GM23338 (cell line): ENCODE measurements at regions not wholly inside any gene's neighbourhood (a gene's known extent, or its start where the extent isn't known, plus 50 kb on each side); places are given as distances from the start of the nearest gene placed in this dataset.
A peak's percentile ranks its signal among the peaks of the same experiment; 100 is the strongest.

Experiments used
- ATAC-seq: fragments of 200-7000 bp; cut with Tn5 transposase; 3 replicates; pipeline ENCODE4 v1.9.1; 2020
- DNase-seq: peaks from one replicate; pipeline ENCODE4 v3.0.0-alpha.2; 2015; ENCODE audit warnings: low spot score
- H2AFZ ChIP-seq: fragments of 200-600 bp; sonication (generic); 2 replicates; pipeline ENCODE4 v1.8.0; 2016; ENCODE audit warnings: antibody characterized with exemption, mild to moderate bottlenecking, moderate library complexity
- H3F3A ChIP-seq: fragments of 200-600 bp; sonication (generic); replicated peaks from 2 replicates; pipeline ENCODE4 v1.8.0; 2017; ENCODE audit warnings: antibody characterized with exemption, mixed run types, low read depth
- H3K27ac ChIP-seq: fragments of 200-600 bp; sonication (generic); 2 replicates; pipeline ENCODE4 v1.6.1; 2016; ENCODE audit warnings: low read depth
- H3K27me3 ChIP-seq: fragments of 200-600 bp; sonication (generic); 2 replicates; pipeline ENCODE4 v1.8.0; 2016; ENCODE audit warnings: mild to moderate bottlenecking, mixed run types, moderate library complexity; ENCODE audit not compliant: insufficient read depth
- H3K36me3 ChIP-seq: fragments of 200-600 bp; sonication (generic); 2 replicates; pipeline ENCODE4 v1.8.0; 2016; ENCODE audit warnings: mild to moderate bottlenecking; ENCODE audit not compliant: insufficient read depth
- H3K4me1 ChIP-seq: fragments of 200-600 bp; sonication (generic); 2 replicates; pipeline ENCODE4 v1.8.0; 2016; ENCODE audit warnings: mild to moderate bottlenecking, moderate library complexity; ENCODE audit not compliant: insufficient read depth
- H3K4me2 ChIP-seq: fragments of 200-600 bp; sonication (generic); 2 replicates; pipeline ENCODE4 v1.7.1; 2017; ENCODE audit warnings: mixed run types
- H3K4me3 ChIP-seq: fragments of 200-600 bp; sonication (generic); 2 replicates; pipeline ENCODE4 v1.6.1; 2016; ENCODE audit warnings: mixed run types
- H3K79me2 ChIP-seq: fragments of 200-600 bp; sonication (generic); replicated peaks from 2 replicates; pipeline ENCODE4 v1.8.0; 2017; ENCODE audit warnings: mild to moderate bottlenecking; ENCODE audit not compliant: insufficient read depth
- H3K9me2 ChIP-seq: fragments of 200-600 bp; sonication (generic); 2 replicates; pipeline ENCODE4 v1.8.0; 2017; ENCODE audit not compliant: insufficient read depth
- H4K20me1 ChIP-seq: fragments of 200-600 bp; sonication (generic); replicated peaks from 2 replicates; pipeline ENCODE4 v1.8.0; 2017; ENCODE audit warnings: mild to moderate bottlenecking; ENCODE audit not compliant: insufficient read depth
- H3K27ac Mint-ChIP-seq: 2 replicates; pipeline ENCODE4 v1.8.0; 2020; ENCODE audit warnings: inconsistent platforms, mild to moderate bottlenecking, moderate library complexity, mixed read lengths
- H3K27me3 Mint-ChIP-seq: 3 replicates; pipeline ENCODE4 v1.8.0; 2022; ENCODE audit warnings: low read depth, mild to moderate bottlenecking, moderate library complexity, mixed read lengths, inconsistent platforms; ENCODE audit not compliant: insufficient read depth, poor library complexity
- H3K36me3 Mint-ChIP-seq: 3 replicates; pipeline ENCODE4 v1.8.0; 2021; ENCODE audit warnings: low read depth, mild to moderate bottlenecking, inconsistent platforms, moderate library complexity, mixed read lengths
- H3K4me1 Mint-ChIP-seq: 3 replicates; pipeline ENCODE4 v1.8.0; 2020; ENCODE audit warnings: mild to moderate bottlenecking, inconsistent platforms, mixed read lengths
- H3K4me3 Mint-ChIP-seq: 3 replicates; pipeline ENCODE4 v1.8.0; 2021; ENCODE audit warnings: moderate library complexity, mild to moderate bottlenecking, inconsistent platforms, mixed read lengths
- H3K9me3 Mint-ChIP-seq: 3 replicates; pipeline ENCODE4 v1.8.0; 2020; ENCODE audit warnings: moderate library complexity, mild to moderate bottlenecking, inconsistent platforms, mixed read lengths
- CREB1 ChIP-seq: fragments of 250-450 bp; sonication (Bioruptor Pico); IDR thresholded peaks from 2 replicates; pipeline ENCODE4 v1.5.0; 2020; ENCODE audit warnings: low read depth, mild to moderate bottlenecking, moderate library complexity
- EZH2 ChIP-seq: fragments of 200-600 bp; sonication (generic); IDR thresholded peaks from one replicate; pipeline ENCODE4 v1.8.0; 2017; ENCODE audit warnings: antibody characterized with exemption, mild to moderate bottlenecking, low read depth; ENCODE audit not compliant: unreplicated experiment
- EZH2phosphoT487 ChIP-seq: fragments of 200-600 bp; sonication (generic); IDR thresholded peaks from one replicate; pipeline ENCODE4 v1.8.1; 2018; ENCODE audit warnings: antibody characterized with exemption; ENCODE audit not compliant: unreplicated experiment
- JUNB ChIP-seq: IDR thresholded peaks from one replicate; pipeline ENCODE4 v1.6.1; 2016; ENCODE audit warnings: antibody characterized with exemption; ENCODE audit not compliant: unreplicated experiment
- NANOG ChIP-seq: IDR thresholded peaks from 2 replicates; pipeline ENCODE4 v1.6.1; 2016; ENCODE audit warnings: antibody characterized with exemption, borderline replicate concordance
- POLR2AphosphoS5 ChIP-seq: IDR thresholded peaks from 2 replicates; pipeline ENCODE4 v1.6.1; 2016; ENCODE audit warnings: antibody characterized with exemption, low read depth
- STAT1 ChIP-seq: IDR thresholded peaks from one replicate; pipeline ENCODE4 v1.6.1; 2016; ENCODE audit warnings: antibody characterized with exemption; ENCODE audit not compliant: unreplicated experiment
- ZNF114 ChIP-seq: fragments of 250-450 bp; sonication (Bioruptor Pico); IDR thresholded peaks from 2 replicates; pipeline ENCODE4 v1.5.0; 2020; ENCODE audit warnings: mild to moderate bottlenecking, moderate library complexity
- ZNF331 ChIP-seq: fragments of 250-450 bp; sonication (Bioruptor Pico); IDR thresholded peaks from 2 replicates; pipeline ENCODE4 v1.5.0; 2020; ENCODE audit warnings: low read depth, mild to moderate bottlenecking, moderate library complexity
- TF ChIP-seq, protein P1 (sequence below): fragments of 250-450 bp; sonication (Bioruptor Pico); IDR thresholded peaks from 2 replicates; pipeline ENCODE4 v1.5.0; 2020; ENCODE audit warnings: mild to moderate bottlenecking, moderate library complexity
- TF ChIP-seq, protein P2 (sequence below), 2 experiments: fragments of 200-600 bp in 1 of 2; sonication (generic) in 1 of 2; conservative IDR thresholded peaks; 2 replicates each; pipeline versions ENCODE4 v1.5.1 to v1.6.1; 2016 to 2017; ENCODE audit warnings: antibody characterized with exemption in 2 of 2, low read depth in 2 of 2, mild to moderate bottlenecking in 2 of 2, moderate library complexity in 1 of 2
- TF ChIP-seq, protein P3 (sequence below): IDR thresholded peaks from 2 replicates; pipeline ENCODE4 v1.6.1; 2016; ENCODE audit warnings: antibody characterized with exemption
- TF ChIP-seq, protein P4 (sequence below): IDR thresholded peaks from one replicate; pipeline ENCODE4 v1.6.1; 2018; ENCODE audit warnings: antibody characterized with exemption; ENCODE audit not compliant: unreplicated experiment

DNA sequence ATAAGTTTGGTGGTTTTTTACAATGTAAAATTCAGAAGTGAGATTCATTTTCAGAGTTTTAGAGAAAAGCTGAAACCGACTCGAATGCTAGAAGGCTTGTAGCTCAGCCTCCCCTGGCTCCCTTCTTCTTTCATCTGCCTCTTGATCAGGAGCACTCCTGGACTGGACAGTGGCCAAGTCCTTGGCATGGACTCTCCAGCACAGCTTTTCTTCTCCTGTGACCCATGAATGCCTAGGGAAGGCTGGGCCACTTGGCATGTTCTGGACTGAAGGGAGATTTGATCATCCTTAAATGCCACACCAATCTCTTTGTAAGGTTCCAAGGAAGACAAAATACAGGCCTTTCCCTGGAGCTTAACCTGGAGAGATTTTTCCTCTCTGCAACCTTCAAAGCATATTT, 384.0 kb upstream of the SASH1 start:
- Histone ChIP-seq H3K4me1 (no peaks in the 10 kb centered on the region), H2AFZ (peak overlapping the region; percentile 24; the same call in 1 of the 2 replicates), H4K20me1 (no peaks in the 10 kb centered on the region), H3K36me3 (no peaks in the 10 kb centered on the region), H3F3A (no peaks in the 10 kb centered on the region), H3K27me3 (no peaks in the 10 kb centered on the region), H3K4me2 (no peak overlapping the region), H3K79me2 (no peaks in the 10 kb centered on the region), H3K9me2 (0 out of 2 replicates have a peak, but pooled peaks cover 3% of the 10 kb centered on the region), H3K27ac (no peak overlapping the region), H3K4me3 (no peak overlapping the region)
- Mint-ChIP-seq H3K27ac (no peak overlapping the region), H3K4me3 (no peak overlapping the region), H3K27me3 (no peaks in the 10 kb centered on the region), H3K36me3 (no peaks in the 10 kb centered on the region), H3K4me1 (no peaks in the 10 kb centered on the region), H3K9me3 (no peaks in the 10 kb centered on the region)
- DNase-seq (no peak), ATAC-seq (no peak)
- TF ChIP-seq JUNB (no peak), ZNF331 (CRISPR knock-in tag) (no peak), EZH2 (no peak), CREB1 (CRISPR knock-in tag) (no peak), STAT1 (no peak), POLR2AphosphoS5 (no peak), NANOG (no peak), EZH2phosphoT487 (no peak), ZNF114 (CRISPR knock-in tag) (no peak)
- TF ChIP-seq, protein P1, sequence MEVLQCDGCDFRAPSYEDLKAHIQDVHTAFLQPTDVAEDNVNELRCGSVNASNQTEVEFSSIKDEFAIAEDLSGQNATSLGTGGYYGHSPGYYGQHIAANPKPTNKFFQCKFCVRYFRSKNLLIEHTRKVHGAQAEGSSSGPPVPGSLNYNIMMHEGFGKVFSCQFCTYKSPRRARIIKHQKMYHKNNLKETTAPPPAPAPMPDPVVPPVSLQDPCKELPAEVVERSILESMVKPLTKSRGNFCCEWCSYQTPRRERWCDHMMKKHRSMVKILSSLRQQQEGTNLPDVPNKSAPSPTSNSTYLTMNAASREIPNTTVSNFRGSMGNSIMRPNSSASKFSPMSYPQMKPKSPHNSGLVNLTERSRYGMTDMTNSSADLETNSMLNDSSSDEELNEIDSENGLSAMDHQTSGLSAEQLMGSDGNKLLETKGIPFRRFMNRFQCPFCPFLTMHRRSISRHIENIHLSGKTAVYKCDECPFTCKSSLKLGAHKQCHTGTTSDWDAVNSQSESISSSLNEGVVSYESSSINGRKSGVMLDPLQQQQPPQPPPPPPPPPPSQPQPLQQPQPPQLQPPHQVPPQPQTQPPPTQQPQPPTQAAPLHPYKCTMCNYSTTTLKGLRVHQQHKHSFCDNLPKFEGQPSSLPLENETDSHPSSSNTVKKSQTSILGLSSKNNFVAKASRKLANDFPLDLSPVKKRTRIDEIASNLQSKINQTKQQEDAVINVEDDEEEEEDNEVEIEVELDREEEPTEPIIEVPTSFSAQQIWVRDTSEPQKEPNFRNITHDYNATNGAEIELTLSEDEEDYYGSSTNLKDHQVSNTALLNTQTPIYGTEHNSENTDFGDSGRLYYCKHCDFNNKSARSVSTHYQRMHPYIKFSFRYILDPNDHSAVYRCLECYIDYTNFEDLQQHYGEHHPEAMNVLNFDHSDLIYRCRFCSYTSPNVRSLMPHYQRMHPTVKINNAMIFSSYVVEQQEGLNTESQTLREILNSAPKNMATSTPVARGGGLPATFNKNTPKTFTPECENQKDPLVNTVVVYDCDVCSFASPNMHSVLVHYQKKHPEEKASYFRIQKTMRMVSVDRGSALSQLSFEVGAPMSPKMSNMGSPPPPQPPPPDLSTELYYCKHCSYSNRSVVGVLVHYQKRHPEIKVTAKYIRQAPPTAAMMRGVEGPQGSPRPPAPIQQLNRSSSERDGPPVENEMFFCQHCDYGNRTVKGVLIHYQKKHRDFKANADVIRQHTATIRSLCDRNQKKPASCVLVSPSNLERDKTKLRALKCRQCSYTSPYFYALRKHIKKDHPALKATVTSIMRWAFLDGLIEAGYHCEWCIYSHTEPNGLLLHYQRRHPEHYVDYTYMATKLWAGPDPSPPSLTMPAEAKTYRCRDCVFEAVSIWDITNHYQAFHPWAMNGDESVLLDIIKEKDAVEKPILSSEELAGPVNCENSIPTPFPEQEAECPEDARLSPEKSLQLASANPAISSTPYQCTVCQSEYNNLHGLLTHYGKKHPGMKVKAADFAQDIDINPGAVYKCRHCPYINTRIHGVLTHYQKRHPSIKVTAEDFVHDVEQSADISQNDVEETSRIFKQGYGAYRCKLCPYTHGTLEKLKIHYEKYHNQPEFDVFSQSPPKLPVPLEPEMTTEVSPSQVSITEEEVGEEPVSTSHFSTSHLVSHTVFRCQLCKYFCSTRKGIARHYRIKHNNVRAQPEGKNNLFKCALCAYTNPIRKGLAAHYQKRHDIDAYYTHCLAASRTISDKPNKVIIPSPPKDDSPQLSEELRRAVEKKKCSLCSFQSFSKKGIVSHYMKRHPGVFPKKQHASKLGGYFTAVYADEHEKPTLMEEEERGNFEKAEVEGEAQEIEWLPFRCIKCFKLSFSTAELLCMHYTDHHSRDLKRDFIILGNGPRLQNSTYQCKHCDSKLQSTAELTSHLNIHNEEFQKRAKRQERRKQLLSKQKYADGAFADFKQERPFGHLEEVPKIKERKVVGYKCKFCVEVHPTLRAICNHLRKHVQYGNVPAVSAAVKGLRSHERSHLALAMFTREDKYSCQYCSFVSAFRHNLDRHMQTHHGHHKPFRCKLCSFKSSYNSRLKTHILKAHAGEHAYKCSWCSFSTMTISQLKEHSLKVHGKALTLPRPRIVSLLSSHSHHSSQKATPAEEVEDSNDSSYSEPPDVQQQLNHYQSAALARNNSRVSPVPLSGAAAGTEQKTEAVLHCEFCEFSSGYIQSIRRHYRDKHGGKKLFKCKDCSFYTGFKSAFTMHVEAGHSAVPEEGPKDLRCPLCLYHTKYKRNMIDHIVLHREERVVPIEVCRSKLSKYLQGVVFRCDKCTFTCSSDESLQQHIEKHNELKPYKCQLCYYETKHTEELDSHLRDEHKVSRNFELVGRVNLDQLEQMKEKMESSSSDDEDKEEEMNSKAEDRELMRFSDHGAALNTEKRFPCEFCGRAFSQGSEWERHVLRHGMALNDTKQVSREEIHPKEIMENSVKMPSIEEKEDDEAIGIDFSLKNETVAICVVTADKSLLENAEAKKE (CRISPR knock-in tag) = no peak
- TF ChIP-seq, protein P2, sequence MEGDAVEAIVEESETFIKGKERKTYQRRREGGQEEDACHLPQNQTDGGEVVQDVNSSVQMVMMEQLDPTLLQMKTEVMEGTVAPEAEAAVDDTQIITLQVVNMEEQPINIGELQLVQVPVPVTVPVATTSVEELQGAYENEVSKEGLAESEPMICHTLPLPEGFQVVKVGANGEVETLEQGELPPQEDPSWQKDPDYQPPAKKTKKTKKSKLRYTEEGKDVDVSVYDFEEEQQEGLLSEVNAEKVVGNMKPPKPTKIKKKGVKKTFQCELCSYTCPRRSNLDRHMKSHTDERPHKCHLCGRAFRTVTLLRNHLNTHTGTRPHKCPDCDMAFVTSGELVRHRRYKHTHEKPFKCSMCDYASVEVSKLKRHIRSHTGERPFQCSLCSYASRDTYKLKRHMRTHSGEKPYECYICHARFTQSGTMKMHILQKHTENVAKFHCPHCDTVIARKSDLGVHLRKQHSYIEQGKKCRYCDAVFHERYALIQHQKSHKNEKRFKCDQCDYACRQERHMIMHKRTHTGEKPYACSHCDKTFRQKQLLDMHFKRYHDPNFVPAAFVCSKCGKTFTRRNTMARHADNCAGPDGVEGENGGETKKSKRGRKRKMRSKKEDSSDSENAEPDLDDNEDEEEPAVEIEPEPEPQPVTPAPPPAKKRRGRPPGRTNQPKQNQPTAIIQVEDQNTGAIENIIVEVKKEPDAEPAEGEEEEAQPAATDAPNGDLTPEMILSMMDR (conservative IDR thresholded peaks at IDR 0.05; ENCODE audit: low read depth in 2 of 2) = no peak
- TF ChIP-seq, protein P3, sequence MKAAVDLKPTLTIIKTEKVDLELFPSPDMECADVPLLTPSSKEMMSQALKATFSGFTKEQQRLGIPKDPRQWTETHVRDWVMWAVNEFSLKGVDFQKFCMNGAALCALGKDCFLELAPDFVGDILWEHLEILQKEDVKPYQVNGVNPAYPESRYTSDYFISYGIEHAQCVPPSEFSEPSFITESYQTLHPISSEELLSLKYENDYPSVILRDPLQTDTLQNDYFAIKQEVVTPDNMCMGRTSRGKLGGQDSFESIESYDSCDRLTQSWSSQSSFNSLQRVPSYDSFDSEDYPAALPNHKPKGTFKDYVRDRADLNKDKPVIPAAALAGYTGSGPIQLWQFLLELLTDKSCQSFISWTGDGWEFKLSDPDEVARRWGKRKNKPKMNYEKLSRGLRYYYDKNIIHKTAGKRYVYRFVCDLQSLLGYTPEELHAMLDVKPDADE = no peak
- TF ChIP-seq, protein P4, sequence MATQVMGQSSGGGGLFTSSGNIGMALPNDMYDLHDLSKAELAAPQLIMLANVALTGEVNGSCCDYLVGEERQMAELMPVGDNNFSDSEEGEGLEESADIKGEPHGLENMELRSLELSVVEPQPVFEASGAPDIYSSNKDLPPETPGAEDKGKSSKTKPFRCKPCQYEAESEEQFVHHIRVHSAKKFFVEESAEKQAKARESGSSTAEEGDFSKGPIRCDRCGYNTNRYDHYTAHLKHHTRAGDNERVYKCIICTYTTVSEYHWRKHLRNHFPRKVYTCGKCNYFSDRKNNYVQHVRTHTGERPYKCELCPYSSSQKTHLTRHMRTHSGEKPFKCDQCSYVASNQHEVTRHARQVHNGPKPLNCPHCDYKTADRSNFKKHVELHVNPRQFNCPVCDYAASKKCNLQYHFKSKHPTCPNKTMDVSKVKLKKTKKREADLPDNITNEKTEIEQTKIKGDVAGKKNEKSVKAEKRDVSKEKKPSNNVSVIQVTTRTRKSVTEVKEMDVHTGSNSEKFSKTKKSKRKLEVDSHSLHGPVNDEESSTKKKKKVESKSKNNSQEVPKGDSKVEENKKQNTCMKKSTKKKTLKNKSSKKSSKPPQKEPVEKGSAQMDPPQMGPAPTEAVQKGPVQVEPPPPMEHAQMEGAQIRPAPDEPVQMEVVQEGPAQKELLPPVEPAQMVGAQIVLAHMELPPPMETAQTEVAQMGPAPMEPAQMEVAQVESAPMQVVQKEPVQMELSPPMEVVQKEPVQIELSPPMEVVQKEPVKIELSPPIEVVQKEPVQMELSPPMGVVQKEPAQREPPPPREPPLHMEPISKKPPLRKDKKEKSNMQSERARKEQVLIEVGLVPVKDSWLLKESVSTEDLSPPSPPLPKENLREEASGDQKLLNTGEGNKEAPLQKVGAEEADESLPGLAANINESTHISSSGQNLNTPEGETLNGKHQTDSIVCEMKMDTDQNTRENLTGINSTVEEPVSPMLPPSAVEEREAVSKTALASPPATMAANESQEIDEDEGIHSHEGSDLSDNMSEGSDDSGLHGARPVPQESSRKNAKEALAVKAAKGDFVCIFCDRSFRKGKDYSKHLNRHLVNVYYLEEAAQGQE = no peak
